ENCODE measurements at regions not wholly inside any gene's neighbourhood (a gene's known extent, or its start where the extent isn't known, plus 50 kb on each side); places are given as distances from the start of the nearest gene placed in this dataset.

DNA sequence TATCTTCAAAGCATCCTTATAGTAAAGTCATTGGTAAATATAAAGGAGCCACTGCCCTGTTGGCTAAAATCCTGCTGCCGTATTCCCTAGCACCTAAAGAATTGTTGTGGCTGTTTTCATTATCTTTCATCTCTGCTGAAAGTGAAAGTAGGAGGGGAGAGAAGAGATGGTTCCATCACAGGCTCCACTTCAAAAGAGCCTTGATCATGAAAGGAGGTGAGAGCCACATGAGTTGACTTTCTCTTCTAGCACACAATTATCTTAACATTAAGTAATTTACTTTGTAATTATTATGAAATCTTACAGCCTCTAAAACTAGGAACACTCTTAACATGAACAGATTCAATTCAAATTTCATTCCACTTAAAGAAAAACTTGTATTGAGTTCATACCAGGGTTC, 1050.9 kb upstream of the LRRTM1 start:
- DNase-seq (ENCODE audit: low spot score), result no peak

- no peak for DNase-seq (ENCODE audit: low spot score)
Observed at GRCh38 chr2:81334046-81334445, 1029.5 kb upstream of the LRRTM1 start.

DNA sequence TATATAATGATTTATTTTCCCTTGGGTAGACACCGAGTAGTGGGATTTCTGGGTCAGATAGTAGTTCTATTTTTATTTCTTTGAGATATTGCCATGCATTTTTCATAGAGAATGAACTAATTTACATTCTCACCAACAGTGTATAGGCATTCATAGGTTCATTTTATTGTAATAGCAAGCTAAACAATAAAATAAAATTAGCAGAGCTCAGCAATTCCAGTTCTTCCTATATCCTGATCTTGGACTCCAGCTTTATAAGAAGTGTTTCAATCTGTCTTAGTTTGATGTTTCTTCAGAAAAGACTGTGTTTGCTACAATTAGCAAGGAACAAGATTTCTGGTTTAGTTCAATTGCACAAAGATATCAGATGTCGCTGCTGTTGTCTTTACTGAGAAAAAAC, 1024.4 kb upstream of the LRRTM1 start:
- DNase-seq (ENCODE audit: low spot score), result no peak

DNA sequence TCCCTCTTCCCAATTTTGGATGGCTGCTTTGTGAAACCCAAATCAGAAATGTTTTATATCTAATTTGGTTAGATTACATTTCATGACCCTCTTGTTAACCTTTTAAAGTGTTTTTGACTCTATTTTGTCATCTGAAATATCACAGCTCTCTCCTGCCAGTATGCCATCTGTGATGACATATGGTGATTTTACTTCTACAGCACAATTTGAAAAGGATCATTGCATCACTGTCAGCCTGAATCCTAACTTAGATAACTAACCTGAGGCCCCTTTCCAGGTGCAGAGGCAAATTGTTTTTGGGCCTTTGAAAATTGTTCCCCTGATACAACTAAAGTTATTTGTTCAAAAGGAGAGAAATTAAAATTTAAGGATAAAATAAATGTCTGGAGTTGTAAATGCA, 1023.4 kb upstream of the LRRTM1 start:
- DNase-seq (ENCODE audit: low spot score), result no peak

DNA sequence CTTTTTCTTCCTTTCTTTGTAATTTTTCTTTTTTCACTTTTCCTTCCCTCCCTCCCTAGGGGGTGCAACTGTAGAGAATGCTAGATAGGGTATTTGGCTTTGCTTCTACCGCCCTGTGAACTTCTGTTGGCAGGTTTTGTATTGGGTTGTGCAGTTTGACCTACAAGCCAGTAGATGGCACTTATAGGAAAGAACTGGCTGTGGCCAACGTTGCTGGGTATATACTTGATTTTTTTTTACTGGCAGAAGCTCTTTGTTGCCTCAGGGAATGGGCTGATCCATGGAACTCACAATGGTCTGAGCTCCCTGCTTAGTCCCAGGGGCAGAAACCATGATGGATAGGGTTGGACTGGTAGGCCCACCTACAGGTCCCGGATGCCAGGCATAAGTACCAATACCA, 1019.5 kb upstream of the LRRTM1 start:
- no peak for DNase-seq (ENCODE audit: low spot score)

DNA sequence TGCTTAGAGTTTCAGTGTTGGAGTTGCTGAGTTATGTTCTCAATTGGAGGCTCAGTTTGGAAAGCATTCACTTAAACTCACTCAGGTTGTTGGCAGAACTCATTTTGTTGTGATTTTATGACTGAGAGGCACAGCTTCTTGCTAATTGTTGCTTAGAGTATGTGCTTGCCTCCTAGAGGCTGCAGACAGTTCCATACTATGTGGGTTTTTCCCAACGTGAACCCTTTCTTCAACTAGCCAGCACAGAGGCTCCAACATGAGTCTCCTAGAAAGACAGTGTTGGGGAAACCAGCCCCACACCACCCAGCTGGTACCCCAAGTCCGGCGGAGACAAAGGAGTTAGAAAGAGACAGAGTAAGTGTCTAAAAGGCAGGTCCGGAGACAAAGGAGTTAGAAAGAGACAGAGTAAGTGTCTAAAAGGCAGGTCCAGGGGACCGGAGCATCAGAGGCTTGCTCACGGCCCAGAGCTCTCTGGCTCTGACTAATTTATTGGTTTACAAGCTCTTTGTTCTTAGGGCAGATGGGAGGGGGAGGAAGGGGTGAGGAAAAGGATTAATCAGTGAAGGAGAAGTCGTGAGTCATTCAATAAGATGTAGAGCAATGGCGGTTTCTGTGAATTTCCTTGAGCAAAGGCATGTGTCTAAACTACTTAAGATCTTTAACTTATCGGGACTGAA, 999.7 kb upstream of the LRRTM1 start:
- no peak for DNase-seq (ENCODE audit: low spot score)

DNA sequence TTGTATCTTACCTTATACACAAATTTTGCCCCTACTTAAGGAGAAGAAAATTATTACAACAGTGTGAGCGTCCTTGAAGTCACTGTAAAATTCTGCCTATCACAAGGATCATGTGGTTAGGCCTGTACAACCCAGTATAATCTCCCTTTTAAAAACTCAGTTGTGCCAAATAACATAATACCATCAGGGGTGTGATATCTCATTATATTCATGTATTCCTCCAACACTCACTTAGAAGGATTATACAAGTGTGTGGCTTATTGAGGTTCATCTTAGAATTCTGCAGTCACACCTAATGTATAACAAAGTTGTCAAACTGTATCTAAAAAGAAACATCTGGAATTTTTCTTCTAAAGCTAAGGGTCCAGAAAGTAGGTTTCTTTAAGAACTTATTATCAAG, 998.8 kb upstream of the LRRTM1 start:
- DNase-seq (ENCODE audit: low spot score), result no peak

GRCh38 chr2:81299841-81300240, 995.3 kb upstream of the LRRTM1 start:
- no peak for DNase-seq (ENCODE audit: low spot score)

DNA sequence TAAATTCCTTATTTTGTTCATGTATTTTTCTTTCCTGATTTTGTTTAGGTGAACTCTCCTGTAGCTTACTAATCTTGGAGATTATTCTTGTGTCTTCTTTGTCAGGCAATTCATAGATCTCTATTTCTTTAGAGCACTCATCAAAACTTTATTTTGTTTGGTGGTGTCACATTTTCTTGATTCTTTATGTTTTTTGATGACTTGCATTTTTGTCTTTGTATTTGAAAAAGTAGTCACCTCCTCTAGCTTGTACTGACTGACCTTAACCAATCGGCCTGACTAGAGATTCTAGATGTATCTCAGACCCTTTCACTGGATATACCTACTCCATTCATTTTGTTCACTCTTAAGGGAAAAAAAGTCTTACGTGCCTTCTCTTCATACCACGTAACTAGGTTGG, 986.3 kb upstream of the LRRTM1 start:
- no peak for DNase-seq (ENCODE audit: low spot score)

DNA sequence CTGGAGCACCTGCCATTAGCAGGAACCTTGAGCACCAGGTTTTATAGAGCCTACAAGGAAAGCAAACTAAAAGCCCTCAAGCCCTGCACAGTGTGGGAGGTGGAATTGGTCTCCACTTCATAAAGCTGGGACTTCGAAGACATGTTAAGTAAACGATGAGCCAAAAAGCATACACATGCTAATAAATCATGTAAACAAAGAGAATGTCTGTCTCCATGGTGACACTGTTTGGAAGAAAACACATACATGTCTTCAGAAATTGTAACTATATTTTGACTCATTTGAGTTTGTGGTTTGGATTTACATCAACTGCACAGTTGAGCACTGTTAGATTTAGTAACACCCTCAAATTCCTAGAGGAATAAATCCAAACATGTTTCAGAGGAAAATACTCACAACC, 978.5 kb upstream of the LRRTM1 start:
- DNase-seq (ENCODE audit: low spot score), result no peak

DNA sequence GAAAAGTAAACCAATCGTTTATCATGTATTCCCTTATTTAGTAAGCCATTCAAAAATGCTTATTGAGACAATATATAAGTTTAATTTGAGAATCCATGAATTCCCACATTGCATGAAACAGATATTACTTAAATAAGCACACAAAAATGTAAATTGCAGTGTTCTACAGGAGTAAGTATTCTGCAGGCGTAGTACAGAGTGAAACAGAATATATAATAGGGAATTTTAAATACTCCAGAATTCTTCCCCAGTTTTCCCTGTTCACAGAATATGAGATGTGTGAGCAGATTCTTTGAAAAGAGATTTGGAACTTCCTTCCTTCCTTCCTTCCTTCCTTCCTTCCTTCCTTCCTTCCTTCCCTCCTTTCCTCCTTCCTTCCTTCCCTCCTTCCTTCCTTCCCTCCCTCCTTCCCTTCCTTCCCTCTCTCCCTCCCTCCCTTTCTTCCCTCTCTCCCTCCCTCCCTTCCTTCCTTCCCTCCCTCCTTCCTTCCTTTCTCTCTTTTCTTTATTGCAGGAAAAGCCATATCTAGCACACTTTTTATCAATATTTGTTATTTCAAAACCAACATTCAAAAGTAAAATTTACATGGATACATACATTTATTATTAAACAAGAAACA, 977.7 kb upstream of the LRRTM1 start:
- DNase-seq (ENCODE audit: low spot score), result no peak

DNA sequence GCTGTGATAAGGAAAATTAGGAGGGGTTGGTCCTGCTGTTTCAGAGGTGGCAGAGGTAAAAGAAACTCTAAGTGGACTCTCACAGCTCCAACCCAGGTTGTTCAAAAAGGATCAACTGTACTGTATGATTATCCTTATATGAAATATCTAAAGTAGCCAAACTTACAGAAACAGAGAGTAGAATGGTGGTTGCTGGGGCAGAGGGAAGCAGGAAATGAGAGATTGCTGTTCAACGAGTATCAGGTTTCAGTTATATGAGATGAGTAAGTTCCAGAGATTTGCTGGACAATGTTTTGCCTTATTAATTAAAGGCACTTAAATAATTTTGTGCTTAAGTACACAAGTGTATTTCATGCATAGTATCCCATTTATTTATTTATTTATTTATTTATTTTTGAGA, 972.0 kb upstream of the LRRTM1 start:
- no peak for DNase-seq (ENCODE audit: low spot score)

GRCh38 chr2:81266106-81266505, 961.6 kb upstream of the LRRTM1 start:
- peak; percentile 2 for DNase-seq (ENCODE audit: low spot score)

GRCh38 chr2:81263989-81264388, 959.4 kb upstream of the LRRTM1 start:
- DNase-seq (ENCODE audit: low spot score), result no peak

DNA sequence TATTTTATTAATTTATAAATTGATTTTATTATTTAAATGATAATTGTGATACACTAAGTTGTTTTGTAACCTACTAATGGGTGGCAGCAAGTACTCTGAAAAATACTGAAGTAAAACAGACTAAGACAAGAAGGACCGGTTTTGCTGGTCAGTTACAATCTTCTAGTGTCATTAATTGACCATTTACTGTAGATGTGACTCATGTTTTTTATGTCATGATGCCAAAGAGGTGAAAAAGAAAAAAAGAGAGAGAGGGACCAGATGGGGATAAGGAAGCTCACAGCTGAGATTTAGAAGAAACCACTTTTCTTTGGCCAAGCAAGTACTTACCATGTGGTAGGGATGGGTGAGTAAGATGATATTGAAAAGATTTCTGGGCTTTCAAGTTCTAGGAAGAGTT, 955.8 kb upstream of the LRRTM1 start:
- no peak for DNase-seq (ENCODE audit: low spot score)

DNA sequence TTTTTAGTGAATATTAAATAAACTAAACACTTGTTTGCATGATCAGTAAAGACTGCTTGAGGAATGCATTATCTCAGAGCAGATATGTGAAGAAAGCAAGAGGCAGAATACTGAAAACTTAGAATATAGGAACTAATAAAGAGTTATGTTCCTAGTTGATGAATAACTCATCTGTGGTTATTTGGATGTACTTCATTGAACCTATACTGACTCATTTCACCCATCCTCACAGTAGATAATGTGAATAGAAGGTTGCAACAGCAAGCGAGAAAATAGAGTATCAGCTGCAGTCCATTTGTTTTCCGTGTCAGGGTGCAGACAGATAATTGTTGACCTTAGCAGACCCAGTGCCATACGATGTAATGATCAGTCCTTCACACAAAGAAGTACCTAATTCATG, 945.7 kb upstream of the LRRTM1 start:
- DNase-seq (ENCODE audit: low spot score), result no peak

DNA sequence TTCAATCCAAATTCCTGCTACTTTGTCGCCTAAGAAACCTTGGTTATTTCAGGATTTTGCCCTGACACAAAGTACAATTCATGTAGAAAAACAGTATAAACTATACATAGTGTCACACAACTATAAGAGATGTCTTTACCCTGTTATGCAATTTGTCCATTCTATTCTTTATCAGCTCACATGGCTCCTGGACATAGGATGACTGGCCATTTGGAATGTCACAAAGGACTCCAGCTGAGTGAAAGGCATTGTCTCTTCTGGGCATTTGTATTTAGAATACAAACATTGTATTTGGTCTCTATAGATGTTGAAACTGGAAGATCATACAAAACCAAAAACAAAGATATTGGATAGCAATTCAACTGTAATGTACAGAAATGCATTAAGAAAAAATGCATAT, 944.6 kb upstream of the LRRTM1 start:
- no peak for DNase-seq (ENCODE audit: low spot score)

DNA sequence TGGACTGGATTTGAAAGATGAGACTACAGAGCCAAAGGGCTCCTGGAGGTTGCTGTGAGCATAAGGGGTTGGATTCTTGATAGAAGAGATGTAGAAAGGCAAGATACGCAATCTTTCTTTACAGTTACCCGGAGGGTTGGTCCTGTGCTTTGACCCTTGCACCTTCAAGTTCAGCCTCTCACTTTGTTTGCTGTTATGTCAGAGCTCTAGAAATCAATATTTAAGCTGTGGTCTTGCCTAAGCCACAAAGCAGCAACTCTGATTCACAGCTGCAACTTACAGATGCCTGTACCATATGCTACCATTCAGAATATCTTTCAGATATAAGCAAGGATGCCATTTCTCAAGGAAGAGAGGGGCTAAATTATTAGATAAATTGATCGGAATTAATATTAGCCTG, 943.1 kb upstream of the LRRTM1 start:
- no peak for DNase-seq (ENCODE audit: low spot score)

DNA sequence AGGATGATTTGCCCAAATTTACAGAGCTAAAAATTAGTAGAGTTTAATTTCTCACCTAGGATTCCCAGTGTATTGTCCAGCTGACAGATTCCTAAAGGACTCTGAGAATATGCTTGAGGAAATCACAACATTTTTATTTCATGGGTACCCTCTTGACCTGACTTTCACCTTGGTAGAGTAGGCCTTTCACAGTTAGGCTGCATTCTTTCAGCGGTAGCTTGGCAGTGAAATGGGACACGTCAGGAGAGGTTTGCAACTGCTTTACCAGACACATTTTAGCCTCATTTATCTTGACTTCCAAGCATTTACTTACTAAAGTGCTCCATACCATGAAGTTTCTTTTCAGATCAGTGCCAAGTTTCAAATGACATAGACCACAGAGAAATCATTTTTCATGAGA, 937.9 kb upstream of the LRRTM1 start:
- DNase-seq (ENCODE audit: low spot score), result no peak

DNA sequence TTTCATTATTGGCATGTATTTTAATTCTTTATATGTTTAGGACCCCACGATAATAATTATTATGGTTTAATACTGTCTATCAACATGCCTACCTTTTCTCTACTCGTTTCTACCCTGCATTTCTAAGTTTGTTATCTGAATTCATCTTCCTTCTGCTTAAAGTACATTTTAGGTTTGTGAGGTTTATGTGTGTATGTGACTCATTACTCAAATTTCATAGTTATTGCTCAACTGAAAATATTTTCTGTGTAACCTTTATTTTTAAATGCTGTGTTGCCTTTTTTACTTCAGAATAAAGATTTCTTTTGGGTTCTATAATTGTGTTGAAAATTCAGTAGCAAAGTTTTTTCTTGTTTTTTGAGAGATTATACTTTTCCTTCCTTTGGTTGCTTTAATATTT, 933.9 kb upstream of the LRRTM1 start:
- no peak for DNase-seq (ENCODE audit: low spot score)

DNA sequence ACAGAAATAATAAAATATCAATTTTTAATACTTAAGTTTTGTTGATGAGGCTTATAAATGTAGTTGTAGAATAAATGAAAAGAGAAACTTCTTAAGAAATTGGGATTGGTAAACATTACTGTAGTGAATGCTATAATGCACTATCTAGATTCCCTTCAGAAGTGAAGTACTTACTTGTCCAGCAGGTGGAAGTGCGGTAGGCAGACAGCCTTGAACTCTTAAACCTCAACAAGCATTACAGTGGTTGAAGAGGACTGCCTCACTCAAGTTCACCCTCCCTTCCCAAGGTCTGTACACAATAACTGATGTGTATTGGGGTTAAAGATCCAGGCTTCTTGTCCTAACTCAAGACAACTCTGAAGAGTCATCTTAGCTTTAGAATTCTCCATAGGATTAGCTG, 931.0 kb upstream of the LRRTM1 start:
- no peak for DNase-seq (ENCODE audit: low spot score)

DNA sequence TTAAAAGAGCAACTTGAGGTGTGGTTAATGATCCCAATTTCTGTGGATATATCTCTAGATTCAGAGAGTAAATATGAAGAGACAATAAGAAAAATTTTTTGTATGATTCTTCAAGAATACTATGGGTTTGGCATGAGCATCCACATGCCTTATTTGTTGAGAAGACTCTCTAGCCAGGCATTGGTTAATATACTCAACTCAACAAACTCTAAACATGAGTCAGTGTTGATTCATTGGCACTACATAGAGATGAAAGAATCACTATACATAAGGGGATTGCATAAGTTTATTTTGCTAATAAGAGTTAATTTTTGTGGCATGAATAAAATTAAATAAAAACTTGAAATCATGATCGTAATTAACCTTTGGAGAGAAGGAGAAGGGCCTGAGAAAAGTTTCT, 930.2 kb upstream of the LRRTM1 start:
- no peak for DNase-seq (ENCODE audit: low spot score)

DNA sequence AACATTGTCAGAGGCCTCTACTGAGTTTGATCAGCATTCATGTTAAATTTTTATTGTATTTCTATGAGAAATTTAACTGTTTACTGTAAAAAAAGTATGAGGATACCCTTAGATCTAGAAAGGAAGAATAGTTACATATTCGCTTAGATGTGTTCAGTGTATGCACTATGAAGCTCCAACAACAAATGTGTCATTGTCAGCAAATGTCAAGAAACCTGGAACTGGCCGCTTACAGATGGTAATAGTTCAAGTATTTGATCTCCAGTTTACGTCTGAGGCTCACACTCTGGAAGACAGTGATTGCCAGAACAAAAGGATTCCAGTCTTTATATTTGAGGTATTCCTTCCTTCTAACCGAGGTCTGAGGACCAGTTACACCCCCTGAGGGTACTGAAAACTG, 921.2 kb upstream of the LRRTM1 start:
- no peak for DNase-seq (ENCODE audit: low spot score)

GRCh38 chr2:81213598-81213997, 909.0 kb upstream of the LRRTM1 start:
- DNase-seq (ENCODE audit: low spot score), result no peak

Data from globus pallidus (tissue), 1 donor.